ENCODE measurements at regions not wholly inside any gene's neighbourhood (a gene's known extent, or its start where the extent isn't known, plus 50 kb on each side); places are given as distances from the start of the nearest gene placed in this dataset.

DNA sequence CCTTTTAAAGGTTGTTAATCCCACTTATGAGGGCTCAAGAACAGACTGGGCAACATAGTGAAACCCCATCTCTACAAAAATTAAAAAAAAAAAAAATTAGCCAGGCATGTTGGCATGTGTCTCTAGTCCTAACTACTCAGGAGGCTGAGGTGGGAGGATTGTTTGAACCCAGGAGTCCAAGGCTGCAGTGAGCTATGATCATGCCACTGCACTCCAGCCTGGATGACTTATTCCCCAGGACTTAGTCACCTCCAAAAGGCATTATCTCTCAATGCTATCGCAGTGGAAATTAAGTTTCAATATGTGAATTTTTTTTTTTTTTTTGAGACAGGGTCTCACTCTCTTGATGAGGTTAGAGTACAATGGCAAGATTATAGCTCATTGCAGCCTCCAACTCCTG is 61.2 kb upstream of the TRIM24 start:
- Mint-ChIP-seq H3K9me3 (no peaks in the 10 kb centered on the region), H3K4me1 (no peaks in the 10 kb centered on the region), H3K36me3 (ENCODE audit: insufficient read depth) (no peaks in the 10 kb centered on the region), H3K27me3 (no peaks in the 10 kb centered on the region), H3K27ac (ENCODE audit: low read depth) (no peak overlapping the region), H3K4me3 (no peak overlapping the region)
- ATAC-seq (replicated peaks; ENCODE audit: extremely low read depth, poor library complexity, severe bottlenecking) (no peak), DNase-seq (ENCODE audit: low spot score in 2 of 2) (no peak)

DNA sequence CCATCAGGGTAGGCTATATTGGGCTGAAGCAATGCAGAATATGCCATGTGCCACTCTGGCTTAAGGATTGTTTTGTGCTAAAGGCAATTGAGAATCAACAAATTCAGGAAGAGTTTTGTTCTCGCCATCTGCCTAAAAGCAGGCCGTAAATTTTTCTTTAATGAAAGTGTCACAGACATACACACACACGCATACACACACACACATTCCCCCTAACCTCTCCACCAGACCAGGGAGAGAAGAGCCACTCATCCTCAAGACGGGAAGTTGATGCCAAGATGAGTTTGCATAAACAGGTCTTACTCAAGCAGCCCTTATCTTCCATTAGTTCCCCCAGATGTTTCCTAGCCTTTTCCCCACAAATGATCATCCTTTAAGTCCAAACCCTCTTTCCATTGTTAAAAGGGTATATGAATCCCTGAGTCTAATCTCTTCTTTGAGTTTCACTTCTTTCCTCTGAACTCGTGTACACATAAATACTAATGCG is 59.6 kb upstream of the TRIM24 start:
- Mint-ChIP-seq H3K4me1 (no peaks in the 10 kb centered on the region), H3K4me3 (no peak overlapping the region), H3K9me3 (no peaks in the 10 kb centered on the region), H3K27me3 (no peaks in the 10 kb centered on the region), H3K27ac (ENCODE audit: low read depth) (no peak overlapping the region), H3K36me3 (ENCODE audit: insufficient read depth) (no peaks in the 10 kb centered on the region)
- ATAC-seq (replicated peaks; ENCODE audit: extremely low read depth, poor library complexity, severe bottlenecking) (no peak), DNase-seq (ENCODE audit: low spot score in 2 of 2) (no peak)

DNA sequence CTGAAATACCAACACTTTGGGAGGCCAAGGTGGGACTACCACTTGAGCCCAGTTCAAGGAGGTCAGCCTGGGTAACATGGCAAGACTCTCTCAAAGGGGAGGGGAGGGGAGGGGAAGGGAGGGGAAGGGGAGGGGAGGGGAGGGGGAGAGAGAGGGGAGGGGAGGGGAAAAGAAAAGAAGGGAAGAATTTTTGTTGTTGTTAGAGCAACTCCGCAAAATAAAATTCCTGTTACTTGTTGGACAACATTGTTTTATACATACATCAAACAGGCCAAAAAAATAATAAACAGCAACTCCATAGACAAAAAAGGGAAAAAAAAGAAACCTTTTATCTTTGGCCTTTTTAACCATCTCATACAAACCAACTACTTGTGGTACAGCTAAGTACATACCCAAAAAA is 57.3 kb upstream of the TRIM24 start:
- no peak overlapping the region for H3K27ac Mint-ChIP-seq (ENCODE audit: low read depth)
- H3K36me3 Mint-ChIP-seq (ENCODE audit: insufficient read depth), result no peaks in the 10 kb centered on the region
- no peaks in the 10 kb centered on the region for H3K4me1 Mint-ChIP-seq
- H3K27me3 Mint-ChIP-seq, result peaks cover 9% of the 10 kb centered on the region
- DNase-seq (ENCODE audit: low spot score in 2 of 2) (no peak), ATAC-seq (replicated peaks; ENCODE audit: extremely low read depth, poor library complexity, severe bottlenecking) (no peak)
- H3K4me3 Mint-ChIP-seq, result no peak overlapping the region
- H3K9me3 Mint-ChIP-seq, result no peaks in the 10 kb centered on the region

DNA sequence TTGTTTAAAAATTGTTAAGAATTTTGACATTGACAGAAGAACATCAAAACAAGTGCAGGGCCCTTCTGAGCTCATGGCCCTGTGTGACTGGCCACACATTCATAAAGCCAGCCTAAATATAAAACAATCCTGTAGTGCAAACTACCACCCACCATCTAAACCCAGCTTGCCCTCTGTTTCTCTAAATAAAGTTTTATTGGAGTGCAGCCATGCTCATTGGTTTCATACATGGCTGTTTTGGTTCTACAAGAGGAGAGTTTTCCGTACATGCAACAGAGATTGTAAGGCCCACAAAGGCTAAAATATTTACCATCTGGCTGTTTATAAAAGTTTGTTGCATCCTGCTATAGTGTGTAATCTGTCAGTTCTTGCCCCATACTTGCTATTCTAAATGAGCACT is 54.6 kb upstream of the TRIM24 start:
- no peak for ATAC-seq (replicated peaks; ENCODE audit: extremely low read depth, poor library complexity, severe bottlenecking)
- Mint-ChIP-seq H3K27me3 (peaks cover 20% of the 10 kb centered on the region), H3K4me3 (no peak overlapping the region), H3K4me1 (no peaks in the 10 kb centered on the region), H3K27ac (ENCODE audit: low read depth) (no peak overlapping the region), H3K9me3 (no peaks in the 10 kb centered on the region), H3K36me3 (ENCODE audit: insufficient read depth) (no peaks in the 10 kb centered on the region)
- no peak for DNase-seq (ENCODE audit: low spot score in 2 of 2)

DNA sequence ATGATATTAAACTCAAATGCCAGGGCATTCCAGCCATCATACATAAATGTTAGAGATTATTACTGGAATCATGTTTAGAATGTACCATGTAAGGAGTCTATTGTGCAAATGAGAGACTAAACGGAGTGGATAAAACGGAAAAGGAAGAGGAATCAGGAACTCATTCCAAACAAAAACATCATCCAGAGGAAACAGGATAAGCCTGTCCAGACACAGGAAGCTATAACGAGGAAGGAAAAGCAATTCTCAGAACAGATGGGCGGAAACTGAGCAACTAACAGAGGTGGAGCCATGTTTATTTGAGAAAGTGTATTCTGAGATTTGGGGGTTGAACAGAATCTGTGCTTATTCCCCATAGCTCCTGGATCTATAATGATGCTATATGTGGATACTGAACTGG is 52.3 kb upstream of the TRIM24 start:
- ATAC-seq (replicated peaks; ENCODE audit: extremely low read depth, poor library complexity, severe bottlenecking), result no peak
- Mint-ChIP-seq H3K27me3 (peaks cover 34% of the 10 kb centered on the region), H3K4me3 (no peak overlapping the region), H3K9me3 (no peaks in the 10 kb centered on the region), H3K36me3 (ENCODE audit: insufficient read depth) (no peaks in the 10 kb centered on the region), H3K27ac (ENCODE audit: low read depth) (no peak overlapping the region), H3K4me1 (no peaks in the 10 kb centered on the region)
- no peak for DNase-seq (ENCODE audit: low spot score in 2 of 2)
